Activated T-cell treated with anti-CD3 and anti-CD28 coated beads for 24 hours (primary cell): ENCODE measurements at regions not wholly inside any gene's neighbourhood (a gene's known extent, or its start where the extent isn't known, plus 50 kb on each side); places are given as distances from the start of the nearest gene placed in this dataset.

Experiments
- DNase-seq: peaks from one replicate; pipeline ENCODE4 v3.0.0-alpha.2; 2020; ENCODE audit warnings: low read depth

- DNase-seq, result no peak
Observed at GRCh38 chr5:57559110-57559635, 76.6 kb upstream of the ACTBL2 start.

- no peak for DNase-seq
Observed at GRCh38 chr5:57552033-57552432, 69.4 kb upstream of the ACTBL2 start.

GRCh38 chr5:57551251-57551650 is 68.6 kb upstream of the ACTBL2 start:
- no peak for DNase-seq

GRCh38 chr5:57550132-57550531 is 67.5 kb upstream of the ACTBL2 start:
- no peak for DNase-seq

GRCh38 chr5:57549566-57549965 is 67.0 kb upstream of the ACTBL2 start:
- DNase-seq, result no peak

- no peak for DNase-seq
Observed at GRCh38 chr5:57540823-57541222, 58.2 kb upstream of the ACTBL2 start.

- no peak for DNase-seq
Observed at GRCh38 chr5:57539281-57539701, 56.7 kb upstream of the ACTBL2 start.

GRCh38 chr5:57538341-57538955 is 55.8 kb upstream of the ACTBL2 start:
- DNase-seq, result no peak

- DNase-seq, result no peak
Observed at GRCh38 chr5:57537811-57538210, 55.2 kb upstream of the ACTBL2 start.

- no peak for DNase-seq
Observed at GRCh38 chr5:57532513-57533497, 50.2 kb upstream of the ACTBL2 start.
